ENCODE measurements at regions not wholly inside any gene's neighbourhood (a gene's known extent, or its start where the extent isn't known, plus 50 kb on each side); places are given as distances from the start of the nearest gene placed in this dataset.

GRCh38 chr15:101590785-101591184 is 61.4 kb downstream of the TM2D3 start:
- DNase-seq, result no peak

- no peak for DNase-seq
Measured at GRCh38 chr15:101583284-101583683, 68.9 kb downstream of the TM2D3 start.

- DNase-seq, result no peak
Measured at GRCh38 chr15:101580431-101580830, 71.8 kb downstream of the TM2D3 start.

- DNase-seq, result no peak
Measured at GRCh38 chr15:101579631-101580163, 72.5 kb downstream of the TM2D3 start.

- DNase-seq, result peak in 1 of 2 donors; percentile 43
Measured at GRCh38 chr15:101578443-101578894, 73.7 kb downstream of the TM2D3 start.

- no peak for DNase-seq
Measured at GRCh38 chr15:101573951-101574350, 78.2 kb downstream of the TM2D3 start.

- no peak for DNase-seq
Measured at GRCh38 chr15:101570241-101570640, 80.7 kb upstream of the PCSK6 start.

GRCh38 chr15:101568821-101569555 is 79.5 kb upstream of the PCSK6 start:
- DNase-seq, result no peak

GRCh38 chr15:101568309-101568708 is 78.8 kb upstream of the PCSK6 start:
- no peak for DNase-seq

GRCh38 chr15:101566748-101567488 is 77.4 kb upstream of the PCSK6 start:
- DNase-seq, result no peak

- no peak for DNase-seq
Measured at GRCh38 chr15:101565377-101565776, 75.9 kb upstream of the PCSK6 start.

- DNase-seq, result no peak
Measured at GRCh38 chr15:101563176-101563796, 73.8 kb upstream of the PCSK6 start.

- DNase-seq, result no peak
Measured at GRCh38 chr15:101562428-101563059, 73.0 kb upstream of the PCSK6 start.

- DNase-seq, result no peak
Measured at GRCh38 chr15:101561584-101561906, 72.0 kb upstream of the PCSK6 start.

GRCh38 chr15:101560722-101561583 is 71.4 kb upstream of the PCSK6 start:
- no peak for DNase-seq

- no peak for DNase-seq
Measured at GRCh38 chr15:101559952-101560351, 70.4 kb upstream of the PCSK6 start.

- no peak for DNase-seq
Measured at GRCh38 chr15:101558221-101558941, 68.9 kb upstream of the PCSK6 start.

- no peak for DNase-seq
Measured at GRCh38 chr15:101556273-101556672, 66.8 kb upstream of the PCSK6 start.

- no peak for DNase-seq
Measured at GRCh38 chr15:101554115-101554915, 64.8 kb upstream of the PCSK6 start.

- DNase-seq, result no peak
Measured at GRCh38 chr15:101551696-101552591, 62.4 kb upstream of the PCSK6 start.

Data from bone marrow (tissue), 2 donors.